GM23338 (cell line): ENCODE measurements at regions not wholly inside any gene's neighbourhood (a gene's known extent, or its start where the extent isn't known, plus 50 kb on each side); places are given as distances from the start of the nearest gene placed in this dataset.

ENCODE experiments used
- ATAC-seq: fragments of 200-7000 bp; cut with Tn5 transposase; 3 replicates; pipeline ENCODE4 v1.9.1; 2020
- DNase-seq: peaks from one replicate; pipeline ENCODE4 v3.0.0-alpha.2; 2015; ENCODE audit warnings: low spot score
- H2AFZ ChIP-seq: fragments of 200-600 bp; sonication (generic); 2 replicates; pipeline ENCODE4 v1.8.0; 2016; ENCODE audit warnings: antibody characterized with exemption, mild to moderate bottlenecking, moderate library complexity
- H3F3A ChIP-seq: fragments of 200-600 bp; sonication (generic); replicated peaks from 2 replicates; pipeline ENCODE4 v1.8.0; 2017; ENCODE audit warnings: antibody characterized with exemption, mixed run types, low read depth
- H3K27ac ChIP-seq: fragments of 200-600 bp; sonication (generic); 2 replicates; pipeline ENCODE4 v1.6.1; 2016; ENCODE audit warnings: low read depth
- H3K27me3 ChIP-seq: fragments of 200-600 bp; sonication (generic); 2 replicates; pipeline ENCODE4 v1.8.0; 2016; ENCODE audit warnings: mild to moderate bottlenecking, mixed run types, moderate library complexity; ENCODE audit not compliant: insufficient read depth
- H3K36me3 ChIP-seq: fragments of 200-600 bp; sonication (generic); 2 replicates; pipeline ENCODE4 v1.8.0; 2016; ENCODE audit warnings: mild to moderate bottlenecking; ENCODE audit not compliant: insufficient read depth
- H3K4me1 ChIP-seq: fragments of 200-600 bp; sonication (generic); 2 replicates; pipeline ENCODE4 v1.8.0; 2016; ENCODE audit warnings: mild to moderate bottlenecking, moderate library complexity; ENCODE audit not compliant: insufficient read depth
- H3K4me2 ChIP-seq: fragments of 200-600 bp; sonication (generic); 2 replicates; pipeline ENCODE4 v1.7.1; 2017; ENCODE audit warnings: mixed run types
- H3K4me3 ChIP-seq: fragments of 200-600 bp; sonication (generic); 2 replicates; pipeline ENCODE4 v1.6.1; 2016; ENCODE audit warnings: mixed run types
- H3K79me2 ChIP-seq: fragments of 200-600 bp; sonication (generic); replicated peaks from 2 replicates; pipeline ENCODE4 v1.8.0; 2017; ENCODE audit warnings: mild to moderate bottlenecking; ENCODE audit not compliant: insufficient read depth
- H3K9me2 ChIP-seq: fragments of 200-600 bp; sonication (generic); 2 replicates; pipeline ENCODE4 v1.8.0; 2017; ENCODE audit not compliant: insufficient read depth
- H4K20me1 ChIP-seq: fragments of 200-600 bp; sonication (generic); replicated peaks from 2 replicates; pipeline ENCODE4 v1.8.0; 2017; ENCODE audit warnings: mild to moderate bottlenecking; ENCODE audit not compliant: insufficient read depth
- H3K27ac Mint-ChIP-seq: 2 replicates; pipeline ENCODE4 v1.8.0; 2020; ENCODE audit warnings: inconsistent platforms, mild to moderate bottlenecking, moderate library complexity, mixed read lengths
- H3K27me3 Mint-ChIP-seq: 3 replicates; pipeline ENCODE4 v1.8.0; 2022; ENCODE audit warnings: low read depth, mild to moderate bottlenecking, moderate library complexity, mixed read lengths, inconsistent platforms; ENCODE audit not compliant: insufficient read depth, poor library complexity
- H3K36me3 Mint-ChIP-seq: 3 replicates; pipeline ENCODE4 v1.8.0; 2021; ENCODE audit warnings: low read depth, mild to moderate bottlenecking, inconsistent platforms, moderate library complexity, mixed read lengths
- H3K4me1 Mint-ChIP-seq: 3 replicates; pipeline ENCODE4 v1.8.0; 2020; ENCODE audit warnings: mild to moderate bottlenecking, inconsistent platforms, mixed read lengths
- H3K4me3 Mint-ChIP-seq: 3 replicates; pipeline ENCODE4 v1.8.0; 2021; ENCODE audit warnings: moderate library complexity, mild to moderate bottlenecking, inconsistent platforms, mixed read lengths
- H3K9me3 Mint-ChIP-seq: 3 replicates; pipeline ENCODE4 v1.8.0; 2020; ENCODE audit warnings: moderate library complexity, mild to moderate bottlenecking, inconsistent platforms, mixed read lengths
- CREB1 ChIP-seq: fragments of 250-450 bp; sonication (Bioruptor Pico); IDR thresholded peaks from 2 replicates; pipeline ENCODE4 v1.5.0; 2020; ENCODE audit warnings: low read depth, mild to moderate bottlenecking, moderate library complexity
- EZH2phosphoT487 ChIP-seq: fragments of 200-600 bp; sonication (generic); IDR thresholded peaks from one replicate; pipeline ENCODE4 v1.8.1; 2018; ENCODE audit warnings: antibody characterized with exemption; ENCODE audit not compliant: unreplicated experiment
- TF ChIP-seq, protein P1 (sequence below), 2 experiments: fragments of 200-600 bp in 1 of 2; sonication (generic) in 1 of 2; conservative IDR thresholded peaks; 2 replicates each; pipeline versions ENCODE4 v1.5.1 to v1.6.1; 2016 to 2017; ENCODE audit warnings: antibody characterized with exemption in 2 of 2, low read depth in 2 of 2, mild to moderate bottlenecking in 2 of 2, moderate library complexity in 1 of 2
- TF ChIP-seq, protein P2 (sequence below): fragments of 250-450 bp; sonication (Bioruptor Pico); IDR thresholded peaks from 2 replicates; pipeline ENCODE4 v1.5.0; 2020; ENCODE audit warnings: mild to moderate bottlenecking, moderate library complexity

DNA sequence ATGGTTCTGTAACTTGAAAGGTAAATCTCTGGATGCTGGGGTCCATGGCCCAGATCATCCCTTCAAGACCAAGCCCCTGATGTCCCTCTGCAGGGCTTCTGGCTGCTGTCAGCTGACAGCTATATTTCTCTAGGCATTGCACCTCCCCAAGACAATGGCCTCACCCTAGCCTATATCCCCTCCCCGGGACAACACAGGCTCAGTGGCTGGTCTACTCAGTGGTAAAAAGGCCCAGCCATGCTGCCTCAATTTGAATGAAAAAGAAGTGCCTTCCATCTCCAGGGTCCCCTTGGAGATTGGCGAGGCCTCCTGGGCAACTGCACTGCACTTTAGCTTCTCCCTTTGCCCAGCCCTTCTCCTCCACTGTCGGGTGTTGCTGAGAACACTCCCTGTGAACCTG lies 602.8 kb downstream of the CDH26 start:
- DNase-seq, result no peak
- H3K4me3 Mint-ChIP-seq, result no peak overlapping the region
- H3K27ac Mint-ChIP-seq, result no peak overlapping the region
- ATAC-seq, result no peak; the same call in 2 of the 3 replicates
- no peaks in the 10 kb centered on the region for H3K9me2 ChIP-seq
- H3K4me2 ChIP-seq, result no peak overlapping the region
- TF ChIP-seq, protein P1, sequence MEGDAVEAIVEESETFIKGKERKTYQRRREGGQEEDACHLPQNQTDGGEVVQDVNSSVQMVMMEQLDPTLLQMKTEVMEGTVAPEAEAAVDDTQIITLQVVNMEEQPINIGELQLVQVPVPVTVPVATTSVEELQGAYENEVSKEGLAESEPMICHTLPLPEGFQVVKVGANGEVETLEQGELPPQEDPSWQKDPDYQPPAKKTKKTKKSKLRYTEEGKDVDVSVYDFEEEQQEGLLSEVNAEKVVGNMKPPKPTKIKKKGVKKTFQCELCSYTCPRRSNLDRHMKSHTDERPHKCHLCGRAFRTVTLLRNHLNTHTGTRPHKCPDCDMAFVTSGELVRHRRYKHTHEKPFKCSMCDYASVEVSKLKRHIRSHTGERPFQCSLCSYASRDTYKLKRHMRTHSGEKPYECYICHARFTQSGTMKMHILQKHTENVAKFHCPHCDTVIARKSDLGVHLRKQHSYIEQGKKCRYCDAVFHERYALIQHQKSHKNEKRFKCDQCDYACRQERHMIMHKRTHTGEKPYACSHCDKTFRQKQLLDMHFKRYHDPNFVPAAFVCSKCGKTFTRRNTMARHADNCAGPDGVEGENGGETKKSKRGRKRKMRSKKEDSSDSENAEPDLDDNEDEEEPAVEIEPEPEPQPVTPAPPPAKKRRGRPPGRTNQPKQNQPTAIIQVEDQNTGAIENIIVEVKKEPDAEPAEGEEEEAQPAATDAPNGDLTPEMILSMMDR (conservative IDR thresholded peaks at IDR 0.05; ENCODE audit: low read depth in 2 of 2), result no peak
- TF ChIP-seq EZH2phosphoT487 (no peak), CREB1 (CRISPR knock-in tag) (no peak)
- TF ChIP-seq, protein P2, sequence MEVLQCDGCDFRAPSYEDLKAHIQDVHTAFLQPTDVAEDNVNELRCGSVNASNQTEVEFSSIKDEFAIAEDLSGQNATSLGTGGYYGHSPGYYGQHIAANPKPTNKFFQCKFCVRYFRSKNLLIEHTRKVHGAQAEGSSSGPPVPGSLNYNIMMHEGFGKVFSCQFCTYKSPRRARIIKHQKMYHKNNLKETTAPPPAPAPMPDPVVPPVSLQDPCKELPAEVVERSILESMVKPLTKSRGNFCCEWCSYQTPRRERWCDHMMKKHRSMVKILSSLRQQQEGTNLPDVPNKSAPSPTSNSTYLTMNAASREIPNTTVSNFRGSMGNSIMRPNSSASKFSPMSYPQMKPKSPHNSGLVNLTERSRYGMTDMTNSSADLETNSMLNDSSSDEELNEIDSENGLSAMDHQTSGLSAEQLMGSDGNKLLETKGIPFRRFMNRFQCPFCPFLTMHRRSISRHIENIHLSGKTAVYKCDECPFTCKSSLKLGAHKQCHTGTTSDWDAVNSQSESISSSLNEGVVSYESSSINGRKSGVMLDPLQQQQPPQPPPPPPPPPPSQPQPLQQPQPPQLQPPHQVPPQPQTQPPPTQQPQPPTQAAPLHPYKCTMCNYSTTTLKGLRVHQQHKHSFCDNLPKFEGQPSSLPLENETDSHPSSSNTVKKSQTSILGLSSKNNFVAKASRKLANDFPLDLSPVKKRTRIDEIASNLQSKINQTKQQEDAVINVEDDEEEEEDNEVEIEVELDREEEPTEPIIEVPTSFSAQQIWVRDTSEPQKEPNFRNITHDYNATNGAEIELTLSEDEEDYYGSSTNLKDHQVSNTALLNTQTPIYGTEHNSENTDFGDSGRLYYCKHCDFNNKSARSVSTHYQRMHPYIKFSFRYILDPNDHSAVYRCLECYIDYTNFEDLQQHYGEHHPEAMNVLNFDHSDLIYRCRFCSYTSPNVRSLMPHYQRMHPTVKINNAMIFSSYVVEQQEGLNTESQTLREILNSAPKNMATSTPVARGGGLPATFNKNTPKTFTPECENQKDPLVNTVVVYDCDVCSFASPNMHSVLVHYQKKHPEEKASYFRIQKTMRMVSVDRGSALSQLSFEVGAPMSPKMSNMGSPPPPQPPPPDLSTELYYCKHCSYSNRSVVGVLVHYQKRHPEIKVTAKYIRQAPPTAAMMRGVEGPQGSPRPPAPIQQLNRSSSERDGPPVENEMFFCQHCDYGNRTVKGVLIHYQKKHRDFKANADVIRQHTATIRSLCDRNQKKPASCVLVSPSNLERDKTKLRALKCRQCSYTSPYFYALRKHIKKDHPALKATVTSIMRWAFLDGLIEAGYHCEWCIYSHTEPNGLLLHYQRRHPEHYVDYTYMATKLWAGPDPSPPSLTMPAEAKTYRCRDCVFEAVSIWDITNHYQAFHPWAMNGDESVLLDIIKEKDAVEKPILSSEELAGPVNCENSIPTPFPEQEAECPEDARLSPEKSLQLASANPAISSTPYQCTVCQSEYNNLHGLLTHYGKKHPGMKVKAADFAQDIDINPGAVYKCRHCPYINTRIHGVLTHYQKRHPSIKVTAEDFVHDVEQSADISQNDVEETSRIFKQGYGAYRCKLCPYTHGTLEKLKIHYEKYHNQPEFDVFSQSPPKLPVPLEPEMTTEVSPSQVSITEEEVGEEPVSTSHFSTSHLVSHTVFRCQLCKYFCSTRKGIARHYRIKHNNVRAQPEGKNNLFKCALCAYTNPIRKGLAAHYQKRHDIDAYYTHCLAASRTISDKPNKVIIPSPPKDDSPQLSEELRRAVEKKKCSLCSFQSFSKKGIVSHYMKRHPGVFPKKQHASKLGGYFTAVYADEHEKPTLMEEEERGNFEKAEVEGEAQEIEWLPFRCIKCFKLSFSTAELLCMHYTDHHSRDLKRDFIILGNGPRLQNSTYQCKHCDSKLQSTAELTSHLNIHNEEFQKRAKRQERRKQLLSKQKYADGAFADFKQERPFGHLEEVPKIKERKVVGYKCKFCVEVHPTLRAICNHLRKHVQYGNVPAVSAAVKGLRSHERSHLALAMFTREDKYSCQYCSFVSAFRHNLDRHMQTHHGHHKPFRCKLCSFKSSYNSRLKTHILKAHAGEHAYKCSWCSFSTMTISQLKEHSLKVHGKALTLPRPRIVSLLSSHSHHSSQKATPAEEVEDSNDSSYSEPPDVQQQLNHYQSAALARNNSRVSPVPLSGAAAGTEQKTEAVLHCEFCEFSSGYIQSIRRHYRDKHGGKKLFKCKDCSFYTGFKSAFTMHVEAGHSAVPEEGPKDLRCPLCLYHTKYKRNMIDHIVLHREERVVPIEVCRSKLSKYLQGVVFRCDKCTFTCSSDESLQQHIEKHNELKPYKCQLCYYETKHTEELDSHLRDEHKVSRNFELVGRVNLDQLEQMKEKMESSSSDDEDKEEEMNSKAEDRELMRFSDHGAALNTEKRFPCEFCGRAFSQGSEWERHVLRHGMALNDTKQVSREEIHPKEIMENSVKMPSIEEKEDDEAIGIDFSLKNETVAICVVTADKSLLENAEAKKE (CRISPR knock-in tag), result no peak
- H3K36me3 Mint-ChIP-seq, result no peaks in the 10 kb centered on the region; the same call in 2 of the 3 replicates
- peaks cover 4% of the 10 kb centered on the region; the same call in 1 of the 2 replicates for H3K4me1 ChIP-seq
- no peaks in the 10 kb centered on the region for H3K36me3 ChIP-seq
- no peak overlapping the region for H2AFZ ChIP-seq
- no peaks in the 10 kb centered on the region for H3K9me3 Mint-ChIP-seq
- H3K4me3 ChIP-seq, result no peak overlapping the region
- no peaks in the 10 kb centered on the region for H3K27me3 ChIP-seq
- H3K27me3 Mint-ChIP-seq, result peaks cover 5% of the 10 kb centered on the region
- H3F3A ChIP-seq, result no peaks in the 10 kb centered on the region
- H4K20me1 ChIP-seq, result no peaks in the 10 kb centered on the region
- H3K27ac ChIP-seq, result no peak overlapping the region
- H3K79me2 ChIP-seq, result no peaks in the 10 kb centered on the region
- H3K4me1 Mint-ChIP-seq, result peaks cover 35% of the 10 kb centered on the region
